GM12878 (cell line): ENCODE measurements at regions not wholly inside any gene's neighbourhood (a gene's known extent, or its start where the extent isn't known, plus 50 kb on each side); places are given as distances from the start of the nearest gene placed in this dataset.

Experiments
- ATAC-seq: fragments of 200-7000 bp; cut with Tn5 transposase; 3 replicates; pipeline ENCODE4 v1.9.1; 2020; ENCODE audit warnings: mild to moderate bottlenecking, moderate library complexity
- BruUV-seq: library from RNA; stranded (reverse); fragments of 400-500 nt; replicated peaks from 2 replicates; lab custom pipeline; 2021; lab: Mats Ljungman, UMichigan
- CTCF ChIA-PET: fragments of 300-600 bp; sonication (Branson Sonifier 250); formaldehyde crosslinking; extraction: SDS; loops from one replicate; lab custom pipeline; 2021; ENCODE audit warnings: inconsistent platforms; lab: Yijun Ruan, JAX
- POLR2A ChIA-PET: fragments of 350-600 bp; formaldehyde crosslinking; extraction: SDS; loops from one replicate; lab custom pipeline; 2021; ENCODE audit warnings: inconsistent platforms; lab: Charles Lee
- RAD21 ChIA-PET: fragments of 300-600 bp; sonication (Branson Sonifier 250); formaldehyde crosslinking; loops from one replicate; lab custom pipeline; 2023; ENCODE audit warnings: antibody characterized with exemption; ENCODE audit not compliant: unreplicated experiment; lab: Charles Lee
- SMC1A ChIA-PET: fragments of 300-600 bp; sonication (Branson Sonifier 250); formaldehyde crosslinking; loops from one replicate; lab custom pipeline; 2023; ENCODE audit not compliant: unreplicated experiment, uncharacterized antibody; lab: Charles Lee
- DNase-seq: peaks from one replicate; pipeline ENCODE4 v3.0.0-alpha.2; 2011; ENCODE audit warnings: low read depth, low spot score
- FAIRE-seq: peaks from 3 replicates; lab custom pipeline; 2011; peaks lifted over from hg19 to GRCh38; lab: Jason Lieb, UNC
- H2AFZ ChIP-seq: 2 replicates; pipeline ENCODE4 v1.6.0; 2011; ENCODE audit warnings: low read depth, low read length, control low read depth; ENCODE audit not compliant: control insufficient read depth
- H3K27ac ChIP-seq: 2 replicates; pipeline ENCODE4 v1.5.1; 2011; ENCODE audit warnings: control low read depth; ENCODE audit not compliant: control insufficient read depth, insufficient read depth
- H3K27me3 ChIP-seq, 2 experiments: replicated peaks in 1 of 2; 2 replicates each; pipeline versions ENCODE4 v1.6.0 to v1.6.1; 2011; ENCODE audit warnings: low read length in 1 of 2; ENCODE audit not compliant: control insufficient read depth in 2 of 2, insufficient read depth in 2 of 2
- H3K36me3 ChIP-seq, 2 experiments: 2 replicates each; pipeline ENCODE4 v1.5.1; 2011; ENCODE audit warnings: low read length in 1 of 2; ENCODE audit not compliant: control insufficient read depth in 2 of 2, insufficient read depth in 2 of 2
- H3K4me1 ChIP-seq: 2 replicates; pipeline ENCODE4 v1.6.1; 2011; ENCODE audit warnings: mild to moderate bottlenecking, low read length, moderate library complexity, mixed read lengths; ENCODE audit not compliant: control insufficient read depth, insufficient read depth
- H3K4me2 ChIP-seq: 2 replicates; pipeline ENCODE4 v1.6.0; 2011; ENCODE audit warnings: control low read depth; ENCODE audit not compliant: control insufficient read depth, insufficient read depth
- H3K4me3 ChIP-seq: fragments of 200-600 bp; sonication (generic); 2 replicates; pipeline ENCODE4 v1.5.1; 2016
- H3K79me2 ChIP-seq: 2 replicates; pipeline ENCODE4 v1.6.0; 2011; ENCODE audit warnings: low read length; ENCODE audit not compliant: control insufficient read depth, insufficient read depth
- H3K9ac ChIP-seq: 2 replicates; pipeline ENCODE4 v1.8.0; 2011; ENCODE audit warnings: low read length, control low read depth, mixed read lengths; ENCODE audit not compliant: control insufficient read depth, insufficient read depth
- H3K9me3 ChIP-seq: replicated peaks from 3 replicates; pipeline ENCODE4 v1.5.1; 2011; ENCODE audit warnings: mild to moderate bottlenecking, low read length; ENCODE audit not compliant: control insufficient read depth, insufficient read depth
- H4K20me1 ChIP-seq: 2 replicates; pipeline ENCODE4 v1.6.0; 2011; ENCODE audit not compliant: control insufficient read depth, insufficient read depth
- ATF7 ChIP-seq: fragments of 450-650 bp; IDR thresholded peaks from 2 replicates; pipeline ENCODE4 v1.6.1; 2016; ENCODE audit warnings: low read depth, mild to moderate bottlenecking
- BMI1 ChIP-seq: fragments of 450-650 bp; IDR thresholded peaks from 2 replicates; pipeline ENCODE4 v1.6.1; 2016; ENCODE audit warnings: mild to moderate bottlenecking, moderate library complexity, borderline replicate concordance
- CBX5 ChIP-seq: sonication (generic); IDR thresholded peaks from 2 replicates; pipeline ENCODE4 v1.6.1; 2016; ENCODE audit warnings: low read depth, moderate library complexity, mild to moderate bottlenecking, inconsistent platforms
- EZH2 ChIP-seq: IDR thresholded peaks from 2 replicates; pipeline ENCODE4 v1.6.1; 2012; ENCODE audit warnings: low read depth, mild to moderate bottlenecking, control low read depth, inconsistent platforms, low read length, borderline replicate concordance; ENCODE audit not compliant: control insufficient read depth
- GABPA ChIP-seq: IDR thresholded peaks from 2 replicates; pipeline ENCODE4 v1.6.1; 2014; ENCODE audit warnings: antibody characterized with exemption, low read depth, mild to moderate bottlenecking, inconsistent platforms
- GATAD2B ChIP-seq: fragments of 450-650 bp; conservative IDR thresholded peaks from 2 replicates; pipeline ENCODE4 v1.6.1; 2017; ENCODE audit warnings: low read depth, mild to moderate bottlenecking, moderate library complexity
- IKZF1 ChIP-seq: fragments of 450-650 bp; conservative IDR thresholded peaks from 2 replicates; pipeline ENCODE4 v1.6.1; 2017; ENCODE audit warnings: antibody characterized with exemption, mild to moderate bottlenecking
- POLR2AphosphoS2 ChIP-seq: IDR thresholded peaks from 2 replicates; pipeline ENCODE4 v1.6.1; 2011; ENCODE audit warnings: low read depth, mild to moderate bottlenecking, low read length, improper control_type of control experiment, moderate library complexity
- STAT3 ChIP-seq: IDR thresholded peaks from 2 replicates; pipeline ENCODE4 v1.6.1; 2011; ENCODE audit warnings: low read depth, low read length, improper control_type of control experiment
- ZNF24 ChIP-seq: fragments of 450-650 bp; IDR thresholded peaks from 2 replicates; pipeline ENCODE4 v1.6.1; 2017; ENCODE audit warnings: antibody characterized with exemption, mild to moderate bottlenecking
- WGBS: methylation state at CpG from one replicate; pipeline ENCODE4 v1.1.6; 2016; ENCODE audit warnings: low lambda C conversion rate; ENCODE audit not compliant: insufficient replicate concordance, insufficient coverage; ENCODE audit errors: missing lambda C conversion rate; 5-methylcytosine and 5-hydroxymethylcytosine counted together
- in situ Hi-C: fragments of 300-500 bp; cut with MboI; formaldehyde crosslinking; loops from 9 replicates; pipeline ENCODE4 v1.14.3; 2018; ENCODE audit warnings: mixed read lengths
- intact Hi-C: fragments of 100-400 bp; cut with micrococcal nuclease; formaldehyde crosslinking; loops from one replicate; pipeline ENCODE4 v1.14.2; 2022; ENCODE audit not compliant: unreplicated experiment
- TF ChIP-seq, protein P1 (sequence below): IDR thresholded peaks from 2 replicates; pipeline ENCODE4 v1.6.1; 2011; ENCODE audit warnings: borderline replicate concordance, low read depth, mild to moderate bottlenecking, moderate library complexity, low read length; ENCODE audit not compliant: insufficient read depth, poor library complexity, severe bottlenecking
- TF ChIP-seq, protein P2 (sequence below): fragments of 450-650 bp; formaldehyde crosslinking; IDR thresholded peaks from 2 replicates; pipeline ENCODE4 v1.4.0; 2020; ENCODE audit warnings: mild to moderate bottlenecking, moderate library complexity

DNA sequence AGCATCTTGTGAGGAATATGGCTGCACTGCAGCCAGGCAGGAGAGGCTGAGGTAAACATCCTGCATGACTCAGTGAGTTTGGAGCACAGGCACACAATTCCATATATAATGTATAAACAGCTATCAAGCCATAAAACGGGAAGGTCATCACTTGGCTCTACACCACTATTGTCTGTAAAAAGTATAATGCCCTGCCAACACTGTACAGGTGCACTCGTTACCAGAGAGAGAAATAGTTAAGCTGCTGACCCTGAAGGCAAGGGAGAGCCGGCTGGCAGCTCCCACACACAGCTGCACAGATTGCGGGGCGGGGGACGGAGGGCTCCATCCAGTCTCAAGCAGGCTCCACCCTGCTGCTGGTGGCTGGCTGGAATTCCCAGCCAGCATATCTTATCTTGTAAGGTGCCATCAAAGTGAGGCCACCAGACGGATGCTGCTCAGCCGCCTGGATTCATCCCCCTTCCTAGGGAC, 668.1 kb downstream of the SLITRK5 start:
- Histone ChIP-seq H3K9ac (no peak overlapping the region), H3K36me3 (no peaks in the 10 kb centered on the region), H3K79me2 (no peaks in the 10 kb centered on the region), H3K4me3 (no peak overlapping the region), H3K27ac (no peak overlapping the region), H3K4me1 (no peaks in the 10 kb centered on the region), H3K9me3 (no peaks in the 10 kb centered on the region), H3K27me3 (no peaks in the 10 kb centered on the region), H3K4me2 (no peak overlapping the region), H4K20me1 (no peaks in the 10 kb centered on the region), H2AFZ (no peak overlapping the region)
- intact Hi-C loops (no loop called here), in situ Hi-C loops (no loop called here)
- FAIRE-seq (no peak), DNase-seq (no peak), ATAC-seq (no peak)
- ChIA-PET CTCF (no interaction called here), RAD21 (no interaction called here), POLR2A (no interaction called here), SMC1A (no interaction called here)
- 24% methylated on average over 8 of the region's 8 CpGs for WGBS
- TF ChIP-seq STAT3 (no peak), POLR2AphosphoS2 (no peak), GABPA (no peak), ATF7 (no peak), BMI1 (no peak), GATAD2B (no peak), EZH2 (no peak), CBX5 (no peak), ZNF24 (no peak), IKZF1 (no peak)
- TF ChIP-seq, protein P1, sequence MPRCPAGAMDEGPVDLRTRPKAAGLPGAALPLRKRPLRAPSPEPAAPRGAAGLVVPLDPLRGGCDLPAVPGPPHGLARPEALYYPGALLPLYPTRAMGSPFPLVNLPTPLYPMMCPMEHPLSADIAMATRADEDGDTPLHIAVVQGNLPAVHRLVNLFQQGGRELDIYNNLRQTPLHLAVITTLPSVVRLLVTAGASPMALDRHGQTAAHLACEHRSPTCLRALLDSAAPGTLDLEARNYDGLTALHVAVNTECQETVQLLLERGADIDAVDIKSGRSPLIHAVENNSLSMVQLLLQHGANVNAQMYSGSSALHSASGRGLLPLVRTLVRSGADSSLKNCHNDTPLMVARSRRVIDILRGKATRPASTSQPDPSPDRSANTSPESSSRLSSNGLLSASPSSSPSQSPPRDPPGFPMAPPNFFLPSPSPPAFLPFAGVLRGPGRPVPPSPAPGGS = no peak
- TF ChIP-seq, protein P2, sequence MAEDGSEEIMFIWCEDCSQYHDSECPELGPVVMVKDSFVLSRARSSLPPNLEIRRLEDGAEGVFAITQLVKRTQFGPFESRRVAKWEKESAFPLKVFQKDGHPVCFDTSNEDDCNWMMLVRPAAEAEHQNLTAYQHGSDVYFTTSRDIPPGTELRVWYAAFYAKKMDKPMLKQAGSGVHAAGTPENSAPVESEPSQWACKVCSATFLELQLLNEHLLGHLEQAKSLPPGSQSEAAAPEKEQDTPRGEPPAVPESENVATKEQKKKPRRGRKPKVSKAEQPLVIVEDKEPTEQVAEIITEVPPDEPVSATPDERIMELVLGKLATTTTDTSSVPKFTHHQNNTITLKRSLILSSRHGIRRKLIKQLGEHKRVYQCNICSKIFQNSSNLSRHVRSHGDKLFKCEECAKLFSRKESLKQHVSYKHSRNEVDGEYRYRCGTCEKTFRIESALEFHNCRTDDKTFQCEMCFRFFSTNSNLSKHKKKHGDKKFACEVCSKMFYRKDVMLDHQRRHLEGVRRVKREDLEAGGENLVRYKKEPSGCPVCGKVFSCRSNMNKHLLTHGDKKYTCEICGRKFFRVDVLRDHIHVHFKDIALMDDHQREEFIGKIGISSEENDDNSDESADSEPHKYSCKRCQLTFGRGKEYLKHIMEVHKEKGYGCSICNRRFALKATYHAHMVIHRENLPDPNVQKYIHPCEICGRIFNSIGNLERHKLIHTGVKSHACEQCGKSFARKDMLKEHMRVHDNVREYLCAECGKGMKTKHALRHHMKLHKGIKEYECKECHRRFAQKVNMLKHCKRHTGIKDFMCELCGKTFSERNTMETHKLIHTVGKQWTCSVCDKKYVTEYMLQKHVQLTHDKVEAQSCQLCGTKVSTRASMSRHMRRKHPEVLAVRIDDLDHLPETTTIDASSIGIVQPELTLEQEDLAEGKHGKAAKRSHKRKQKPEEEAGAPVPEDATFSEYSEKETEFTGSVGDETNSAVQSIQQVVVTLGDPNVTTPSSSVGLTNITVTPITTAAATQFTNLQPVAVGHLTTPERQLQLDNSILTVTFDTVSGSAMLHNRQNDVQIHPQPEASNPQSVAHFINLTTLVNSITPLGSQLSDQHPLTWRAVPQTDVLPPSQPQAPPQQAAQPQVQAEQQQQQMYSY (CRISPR knock-in tag) = no peak
- BruUV-seq = no TSS peak
